ENCODE measurements at regions not wholly inside any gene's neighbourhood (a gene's known extent, or its start where the extent isn't known, plus 50 kb on each side); places are given as distances from the start of the nearest gene placed in this dataset.

GRCh38 chr11:60641940-60642339, 57.5 kb upstream of the MS4A8 start:
- intact Hi-C loops (cut with micrococcal nuclease) = no loop called here
- Mint-ChIP-seq H3K4me1 (ENCODE audit: insufficient read depth, unreplicated experiment) (no peaks in the 10 kb centered on the region), H3K4me3 (ENCODE audit: unreplicated experiment) (no peak overlapping the region), H3K27ac (ENCODE audit: low read depth, unreplicated experiment) (no peak overlapping the region), H3K27me3 (ENCODE audit: insufficient read depth, unreplicated experiment) (no peaks in the 10 kb centered on the region), H3K36me3 (ENCODE audit: insufficient read depth, unreplicated experiment) (no peaks in the 10 kb centered on the region), H3K9me3 (ENCODE audit: unreplicated experiment) (peaks cover 8% of the 10 kb centered on the region)
- CTCF ChIA-PET = interaction anchor here (0.6 kb wide), 1 partner anchor 10 kb away, joined by 3 read pairs; no protein-coding TSS in a partner anchor
- TF ChIP-seq CTCF (IDR thresholded peaks at IDR 0.05; ENCODE audit: unreplicated experiment) = no peak
- no peak for DNase-seq (ENCODE audit: unreplicated experiment)
- BruUV-seq (replicated peaks) = no TSS peak
- POLR2A ChIA-PET = no interaction called here

GRCh38 chr11:60647087-60647486, 52.3 kb upstream of the MS4A8 start:
- no TSS peak for BruUV-seq (replicated peaks)
- ChIA-PET POLR2A (interaction anchor here (0.6 kb wide), 1 partner anchor 127 kb away, joined by 3 read pairs; no protein-coding TSS in a partner anchor), CTCF (interaction anchor here (0.5 to 0.8 kb wide), 3 partner anchors 14 to 381 kb away, joined by 3 read pairs; no protein-coding TSS in a partner anchor)
- H3K9me3 Mint-ChIP-seq (ENCODE audit: unreplicated experiment) = peaks cover 29% of the 10 kb centered on the region
- intact Hi-C loops (cut with micrococcal nuclease) = no loop called here
- no peak overlapping the region for H3K27ac Mint-ChIP-seq (ENCODE audit: low read depth, unreplicated experiment)
- no peaks in the 10 kb centered on the region for H3K36me3 Mint-ChIP-seq (ENCODE audit: insufficient read depth, unreplicated experiment)
- no peaks in the 10 kb centered on the region for H3K4me1 Mint-ChIP-seq (ENCODE audit: insufficient read depth, unreplicated experiment)
- H3K4me3 Mint-ChIP-seq (ENCODE audit: unreplicated experiment) = no peak overlapping the region
- H3K27me3 Mint-ChIP-seq (ENCODE audit: insufficient read depth, unreplicated experiment) = no peaks in the 10 kb centered on the region
- no peak for TF ChIP-seq CTCF (IDR thresholded peaks at IDR 0.05; ENCODE audit: unreplicated experiment)
- DNase-seq (ENCODE audit: unreplicated experiment) = no peak

Measured in MCF 10A (cell line).